Psoas muscle (tissue), 7 donors: ENCODE measurements at regions not wholly inside any gene's neighbourhood (a gene's known extent, or its start where the extent isn't known, plus 50 kb on each side); places are given as distances from the start of the nearest gene placed in this dataset.
A peak's percentile ranks its signal among the peaks of the same experiment; 100 is the strongest.

ENCODE experiments used
- ATAC-seq, 4 donors: fragments of 200-7000 bp; cut with Tn5 transposase; one replicate each; pipeline ENCODE4 v1.9.1; 2020; ENCODE audit warnings: moderate library complexity in 3 of 4, mild to moderate bottlenecking in 2 of 4
- DNase-seq, 2 donors: peaks; one replicate each; pipeline ENCODE4 v3.0.0-alpha.2; 2020
- H3K27ac ChIP-seq: fragments of 200-600 bp; one replicate; pipeline ENCODE4 v1.8.0; 2022
- H3K27me3 ChIP-seq, 3 donors: fragments of 200-600 bp in 1 of 3; one replicate each; pipeline versions ENCODE4 v1.6.1 to v1.8.0; 2013 to 2022; ENCODE audit warnings: low read length in 2 of 3, mild to moderate bottlenecking in 2 of 3, moderate library complexity in 1 of 3; ENCODE audit not compliant: insufficient read depth in 3 of 3
- H3K36me3 ChIP-seq, 2 donors: fragments of 200-600 bp in 1 of 2; one replicate each; pipeline versions ENCODE4 v1.6.1 to v1.8.0; 2013 to 2022; ENCODE audit warnings: low read depth in 1 of 2, mild to moderate bottlenecking in 1 of 2, moderate library complexity in 1 of 2; ENCODE audit not compliant: insufficient read depth in 1 of 2
- H3K4me1 ChIP-seq: fragments of 200-600 bp; one replicate; pipeline ENCODE4 v1.8.0; 2022
- H3K4me3 ChIP-seq: fragments of 200-600 bp; one replicate; pipeline ENCODE4 v1.8.0; 2022; ENCODE audit warnings: mild to moderate bottlenecking
- H3K9me3 ChIP-seq: fragments of 200-600 bp; one replicate; pipeline ENCODE4 v1.8.0; 2022
- CTCF ChIP-seq: fragments of 200-600 bp; IDR thresholded peaks from one replicate; pipeline ENCODE4 v1.8.0; 2022; ENCODE audit warnings: antibody characterized with exemption
- WGBS, 3 donors: extraction: QIAGEN DNeasy Blood & Tissue Kit; methylation state at CpG; one replicate each; pipeline versions ENCODE4 v1.1.6 to v1.1.7; 2013; 5-methylcytosine and 5-hydroxymethylcytosine counted together
- intact Hi-C, 2 donors: fragments of 100-400 bp; cut with DNase I; formaldehyde crosslinking; loops; one replicate each; pipeline versions ENCODE4 v1.11.0 to v1.14.2; 2022
- donor health status: healthy with polysubstance abuse.
- donor health status: DM: no; HTN: no; CAD: no; lungs with moderate emphysema.
- donor health status: Bipolar disorder and iron deficiency.
- donor health status: healthy.
- donor health status: DM: yes; HTN: yes; CAD: no.
- donor health status: DM: no; HTN: no; CAD: no.
- donor health status: DM: yes; HTN: yes; CAD: no.

- DNase-seq (peak in 1 of 2 donors; percentile 32), ATAC-seq (no peak)
- intact Hi-C loops = no loop called here
- no peak overlapping the region for H3K27ac ChIP-seq
- H3K9me3 ChIP-seq = no peaks in the 10 kb centered on the region
- H3K36me3 ChIP-seq = no peaks in the 10 kb centered on the region
- H3K4me3 ChIP-seq = no peak overlapping the region
- no peak for TF ChIP-seq CTCF
- 86 to 93% (median 92%) methylated on average over 9 of the region's 9 CpGs for WGBS, 3 donors
- peaks cover 23% of the 10 kb centered on the region for H3K4me1 ChIP-seq
- no peaks in the 10 kb centered on the region for H3K27me3 ChIP-seq
Observed at GRCh38 chr6:170149681-170150589, 140.9 kb downstream of the DLL1 start.

- ATAC-seq = no peak
- TF ChIP-seq CTCF = no peak
- Histone ChIP-seq H3K27me3 (no peaks in the 10 kb centered on the region), H3K9me3 (no peaks in the 10 kb centered on the region), H3K27ac (no peak overlapping the region), H3K36me3 (no peaks in the 10 kb centered on the region), H3K4me1 (peaks cover 23% of the 10 kb centered on the region), H3K4me3 (no peak overlapping the region)
- 72 to 81% (median 79%) methylated on average over 17 of the region's 17 CpGs for WGBS, 3 donors
- DNase-seq = no peak
- intact Hi-C loops = no loop called here
Observed at GRCh38 chr6:170148709-170149470, 142.0 kb downstream of the DLL1 start.

- H3K9me3 ChIP-seq = no peaks in the 10 kb centered on the region
- H3K27me3 ChIP-seq = no peaks in the 10 kb centered on the region
- intact Hi-C loops = no loop called here
- peaks cover 17% of the 10 kb centered on the region for H3K4me1 ChIP-seq
- peak overlapping the region; percentile 36 for H3K4me3 ChIP-seq
- H3K27ac ChIP-seq = no peak overlapping the region
- H3K36me3 ChIP-seq = no peaks in the 10 kb centered on the region
- 45 to 51% (median 49%) methylated on average over 30 of the region's 30 CpGs for WGBS, 3 donors
- TF ChIP-seq CTCF = no peak
- ATAC-seq (peak in 1 of 4 donors; percentile 27), DNase-seq (peak in 1 of 2 donors; percentile 53)
Observed at GRCh38 chr6:170147832-170148708, 142.8 kb downstream of the DLL1 start.

- no peak overlapping the region for H3K27ac ChIP-seq
- WGBS, 3 donors = 34 to 59% (median 47%) methylated on average over 23 of the region's 23 CpGs
- no peaks in the 10 kb centered on the region for H3K9me3 ChIP-seq
- H3K36me3 ChIP-seq = no peaks in the 10 kb centered on the region
- H3K4me1 ChIP-seq = peaks cover 11% of the 10 kb centered on the region
- TF ChIP-seq CTCF = no peak
- DNase-seq (peak in 1 of 2 donors; percentile 70), ATAC-seq (peak; percentile 70 to 89 (median 79))
- no peaks in the 10 kb centered on the region for H3K27me3 ChIP-seq
- intact Hi-C loops = no loop called here
- H3K4me3 ChIP-seq = peak overlapping the region; percentile 36
Observed at GRCh38 chr6:170147056-170147787, 143.7 kb downstream of the DLL1 start.
